ENCODE measurements at regions not wholly inside any gene's neighbourhood (a gene's known extent, or its start where the extent isn't known, plus 50 kb on each side); places are given as distances from the start of the nearest gene placed in this dataset.

DNA sequence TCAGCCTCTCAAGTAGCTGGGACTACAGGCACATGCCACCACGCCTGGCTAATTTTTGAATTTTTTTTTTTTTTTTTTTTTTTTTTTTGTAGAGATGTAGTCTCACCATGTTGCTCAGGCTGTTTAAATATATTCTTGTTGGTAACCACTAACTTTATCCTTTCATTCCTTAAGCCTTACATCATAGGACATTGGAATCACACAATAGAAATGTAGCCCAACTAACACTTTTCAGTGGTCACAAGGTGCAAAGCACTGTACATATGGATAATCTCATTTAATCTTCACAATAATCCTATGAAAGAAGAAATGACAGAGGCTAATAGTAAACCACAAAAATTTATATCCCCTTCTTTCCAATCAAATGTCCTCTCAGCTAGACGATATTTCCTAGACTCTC lies 417.8 kb upstream of the DACH1 start:
- TF ChIP-seq FOXK2 (IDR thresholded peaks at IDR 0.05) (no peak), NFRKB (IDR thresholded peaks at IDR 0.05) (no peak), HDGF (IDR thresholded peaks at IDR 0.05; ENCODE audit: borderline replicate concordance) (no peak)
